OCI-LY1 (cell line): ENCODE measurements at regions not wholly inside any gene's neighbourhood (a gene's known extent, or its start where the extent isn't known, plus 50 kb on each side); places are given as distances from the start of the nearest gene placed in this dataset.

Experiments
- H2AFZ ChIP-seq: fragments of 200-600 bp; sonication (generic), shearing (Covaris generic); 2 replicates; pipeline ENCODE4 v1.6.0; 2014; ENCODE audit warnings: antibody characterized with exemption, mild to moderate bottlenecking, low read length
- H3F3A ChIP-seq: fragments of 200-600 bp; sonication (generic), shearing (Covaris generic); 2 replicates; pipeline ENCODE4 v1.6.0; 2014; ENCODE audit warnings: mild to moderate bottlenecking, antibody characterized with exemption, low read length, moderate library complexity; ENCODE audit not compliant: insufficient read depth
- H3K27ac ChIP-seq: fragments of 200-600 bp; sonication (generic); 2 replicates; pipeline ENCODE4 v1.5.1; 2014; ENCODE audit warnings: low read length, mixed run types, mild to moderate bottlenecking, low read depth; ENCODE audit not compliant: poor library complexity, severe bottlenecking
- H3K27me3 ChIP-seq: fragments of 200-600 bp; sonication (generic); 2 replicates; pipeline ENCODE4 v1.6.0; 2014; ENCODE audit warnings: antibody characterized with exemption, mild to moderate bottlenecking, low read length, moderate library complexity; ENCODE audit not compliant: insufficient read depth
- H3K36me3 ChIP-seq: fragments of 200-600 bp; sonication (generic); 2 replicates; pipeline ENCODE4 v1.6.1; 2014; ENCODE audit warnings: mild to moderate bottlenecking, antibody characterized with exemption, low read length, moderate library complexity, mixed read lengths; ENCODE audit not compliant: insufficient read depth
- H3K4me1 ChIP-seq: fragments of 200-600 bp; sonication (generic); 2 replicates; pipeline ENCODE4 v1.5.1; 2014; ENCODE audit warnings: mild to moderate bottlenecking, low read length, moderate library complexity; ENCODE audit not compliant: insufficient read depth, severe bottlenecking
- H3K4me2 ChIP-seq: fragments of 200-600 bp; sonication (generic), shearing (Covaris generic); 2 replicates; pipeline ENCODE4 v1.6.1; 2014; ENCODE audit warnings: low read length
- H3K4me3 ChIP-seq: fragments of 200-600 bp; sonication (generic); 2 replicates; pipeline ENCODE4 v1.5.1; 2014; ENCODE audit warnings: low read length, low read depth, mild to moderate bottlenecking, mixed read lengths; ENCODE audit not compliant: poor library complexity, severe bottlenecking
- H3K79me2 ChIP-seq: fragments of 200-600 bp; shearing (Covaris generic); 2 replicates; pipeline ENCODE4 v1.6.1; 2016; ENCODE audit warnings: mixed run types, low read length, mixed read lengths; ENCODE audit not compliant: insufficient read depth
- H3K9ac ChIP-seq: fragments of 200-600 bp; sonication (generic), shearing (Covaris generic); 2 replicates; pipeline ENCODE4 v1.6.1; 2014; ENCODE audit warnings: mild to moderate bottlenecking, low read length, mixed read lengths
- H3K9me2 ChIP-seq: fragments of 200-600 bp; sonication (generic), shearing (Covaris generic); 2 replicates; pipeline ENCODE4 v1.6.1; 2014; ENCODE audit warnings: low read depth, mild to moderate bottlenecking, low read length, mixed read lengths
- H3K9me3 ChIP-seq: fragments of 200-600 bp; shearing (Covaris generic); 2 replicates; pipeline ENCODE4 v1.6.1; 2014; ENCODE audit warnings: low read length, mixed read lengths
- H4K20me1 ChIP-seq: fragments of 200-600 bp; sonication (generic), shearing (Covaris generic); 2 replicates; pipeline ENCODE4 v1.6.0; 2016; ENCODE audit warnings: mild to moderate bottlenecking, low read length; ENCODE audit not compliant: insufficient read depth
- CTCF ChIP-seq: fragments of 200-600 bp; sonication (generic), shearing (Covaris generic); IDR thresholded peaks from 2 replicates; pipeline ENCODE4 v1.5.1; 2017; ENCODE audit warnings: mild to moderate bottlenecking, antibody characterized with exemption, low read length, moderate library complexity, mixed read lengths
- EZH2 ChIP-seq: fragments of 200-600 bp; sonication (generic), shearing (Covaris generic); IDR thresholded peaks from 2 replicates; pipeline ENCODE4 v1.8.0; 2017; ENCODE audit warnings: borderline replicate concordance, mixed run types, mild to moderate bottlenecking, antibody characterized with exemption, low read length, moderate library complexity, mixed read lengths

- no peak for TF ChIP-seq EZH2
- no peak for TF ChIP-seq CTCF
- Histone ChIP-seq H3K9me3 (no peaks in the 10 kb centered on the region), H3K27me3 (no peaks in the 10 kb centered on the region), H3K36me3 (no peaks in the 10 kb centered on the region), H3K27ac (no peak overlapping the region), H3K4me1 (no peaks in the 10 kb centered on the region), H3K79me2 (no peaks in the 10 kb centered on the region), H4K20me1 (no peaks in the 10 kb centered on the region), H3K4me2 (no peak overlapping the region), H3K4me3 (no peak overlapping the region), H3K9me2 (no peaks in the 10 kb centered on the region), H3F3A (no peaks in the 10 kb centered on the region), H2AFZ (no peak overlapping the region), H3K9ac (no peak overlapping the region)
These were observed 77.8 kb upstream of the CCN6 start for GRCh38 chr6:111976139-111976538.

- Histone ChIP-seq H3K36me3 (no peaks in the 10 kb centered on the region), H3K4me2 (no peak overlapping the region), H3K27me3 (no peaks in the 10 kb centered on the region), H3K4me1 (no peaks in the 10 kb centered on the region), H3K9ac (no peak overlapping the region), H3K9me3 (no peaks in the 10 kb centered on the region), H3K27ac (no peak overlapping the region), H3K4me3 (no peak overlapping the region), H4K20me1 (no peaks in the 10 kb centered on the region), H3K9me2 (no peaks in the 10 kb centered on the region), H3K79me2 (no peaks in the 10 kb centered on the region), H3F3A (no peaks in the 10 kb centered on the region), H2AFZ (no peak overlapping the region)
- TF ChIP-seq EZH2 (no peak), CTCF (no peak)
These were observed 75.3 kb upstream of the CCN6 start for GRCh38 chr6:111978532-111979149.

GRCh38 chr6:111979633-111980032, 74.3 kb upstream of the CCN6 start:
- TF ChIP-seq EZH2, result no peak
- no peak for TF ChIP-seq CTCF
- no peak overlapping the region for H3K9ac ChIP-seq
- H2AFZ ChIP-seq, result no peak overlapping the region
- H3K36me3 ChIP-seq, result no peaks in the 10 kb centered on the region
- no peaks in the 10 kb centered on the region for H4K20me1 ChIP-seq
- H3K9me2 ChIP-seq, result no peaks in the 10 kb centered on the region
- H3F3A ChIP-seq, result no peaks in the 10 kb centered on the region
- no peaks in the 10 kb centered on the region for H3K27me3 ChIP-seq
- no peak overlapping the region for H3K4me3 ChIP-seq
- H3K27ac ChIP-seq, result no peak overlapping the region
- H3K9me3 ChIP-seq, result no peaks in the 10 kb centered on the region
- no peaks in the 10 kb centered on the region for H3K4me1 ChIP-seq
- H3K4me2 ChIP-seq, result no peak overlapping the region
- H3K79me2 ChIP-seq, result no peaks in the 10 kb centered on the region
